ENCODE measurements at regions not wholly inside any gene's neighbourhood (a gene's known extent, or its start where the extent isn't known, plus 50 kb on each side); places are given as distances from the start of the nearest gene placed in this dataset.

- TF ChIP-seq CTCF (IDR thresholded peaks at IDR 0.05) (no peak), POLR2AphosphoS5 (IDR thresholded peaks at IDR 0.05) (no peak), POLR2A (IDR thresholded peaks at IDR 0.05) (no peak), EP300 (IDR thresholded peaks at IDR 0.05) (no peak)
These were observed 807.9 kb upstream of the SPRY2 start for GRCh38 chr13:81148822-81149221.

Measured in gastroesophageal sphincter (tissue), 3 donors.